ENCODE measurements at regions not wholly inside any gene's neighbourhood (a gene's known extent, or its start where the extent isn't known, plus 50 kb on each side); places are given as distances from the start of the nearest gene placed in this dataset.

DNA sequence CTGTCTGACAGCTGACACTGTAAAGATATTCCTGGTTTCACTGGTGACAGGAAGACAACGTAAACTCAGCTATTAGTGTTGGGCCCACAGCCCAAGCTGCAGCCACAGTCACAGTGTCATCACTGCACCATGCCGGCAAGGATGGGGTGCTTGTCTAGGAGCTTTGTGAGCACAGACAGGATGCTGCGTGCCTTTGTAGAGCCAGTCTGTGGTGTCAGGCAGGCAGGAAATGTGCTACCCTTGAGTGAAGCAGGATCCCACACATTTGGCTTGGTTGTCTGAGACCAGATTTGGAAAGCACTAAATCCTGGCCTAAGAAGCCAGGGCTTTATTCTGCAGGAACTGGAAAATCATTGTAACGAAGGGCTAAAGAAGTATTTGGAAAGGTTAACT lies 121.6 kb upstream of the ADAMTS16 start:
- DNase-seq (ENCODE audit: extremely low spot score) = no peak
- WGBS = 46% methylated on average over 4 of the region's 4 CpGs
- H3K4me1 ChIP-seq (ENCODE audit: insufficient read depth) = no peaks in the 10 kb centered on the region
- no peak overlapping the region for H3K4me3 ChIP-seq (ENCODE audit: low read depth, low read length)
- H3K27ac ChIP-seq (ENCODE audit: low read depth) = no peak overlapping the region
- no peaks in the 10 kb centered on the region for H3K36me3 ChIP-seq (ENCODE audit: insufficient read depth)

DNA sequence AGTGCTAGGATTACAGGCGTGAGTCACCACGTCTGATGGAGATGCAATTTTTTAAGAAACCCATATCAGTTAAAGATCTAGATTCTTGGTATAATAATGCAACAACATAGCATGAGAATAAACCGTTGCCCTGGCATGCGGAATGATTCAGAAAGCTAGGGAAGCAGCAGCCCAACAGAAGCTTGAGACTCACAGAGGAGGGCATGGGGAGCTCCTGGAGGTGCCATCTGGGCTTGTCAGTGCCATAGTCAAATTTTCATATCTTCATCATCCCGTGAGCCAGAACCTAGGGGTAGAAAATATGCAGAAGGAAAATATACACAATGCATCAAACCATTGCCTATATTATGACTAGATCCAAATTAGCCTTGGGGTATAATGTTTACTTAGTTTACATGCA lies 118.7 kb upstream of the ADAMTS16 start:
- H3K4me1 ChIP-seq (ENCODE audit: insufficient read depth) = no peaks in the 10 kb centered on the region
- 90% methylated on average over 5 of the region's 5 CpGs for WGBS
- no peak for DNase-seq (ENCODE audit: extremely low spot score)
- H3K4me3 ChIP-seq (ENCODE audit: low read depth, low read length) = no peak overlapping the region
- H3K36me3 ChIP-seq (ENCODE audit: insufficient read depth) = no peaks in the 10 kb centered on the region
- H3K27ac ChIP-seq (ENCODE audit: low read depth) = no peak overlapping the region

DNA sequence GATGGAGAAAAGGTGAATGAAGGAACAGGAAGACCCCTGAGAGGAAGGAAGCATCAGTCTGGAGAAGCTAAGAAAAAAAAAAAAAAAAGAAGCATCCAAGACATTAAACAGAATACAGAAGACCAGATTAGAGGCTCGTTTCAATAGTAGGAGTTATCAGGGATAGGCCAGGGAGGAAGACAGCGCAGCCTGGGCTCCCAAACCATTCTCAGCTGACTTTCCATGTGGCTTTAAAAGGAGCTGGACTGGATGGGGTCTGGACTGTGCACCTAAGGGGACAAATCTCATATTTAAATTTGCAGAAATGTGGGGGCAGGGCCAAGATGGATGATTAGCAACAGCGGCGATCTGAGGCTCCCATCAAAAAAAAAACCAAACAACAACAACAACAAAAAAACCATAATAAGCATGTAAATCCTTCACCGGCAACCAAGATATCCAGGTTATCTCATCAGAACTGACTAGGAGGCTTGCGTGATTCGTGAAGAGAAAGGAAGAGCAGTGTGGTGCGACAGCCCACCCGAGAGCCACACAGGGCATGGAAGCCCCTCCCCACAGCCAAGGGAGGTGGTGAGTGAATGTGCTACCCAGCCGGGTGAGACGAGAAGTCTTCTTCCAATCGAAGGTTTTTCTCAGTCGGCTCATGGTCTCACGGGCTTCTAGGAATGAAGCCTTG lies 114.9 kb upstream of the ADAMTS16 start:
- Histone ChIP-seq H3K36me3 (ENCODE audit: insufficient read depth) (no peaks in the 10 kb centered on the region), H3K4me3 (ENCODE audit: low read depth, low read length) (no peak overlapping the region), H3K4me1 (ENCODE audit: insufficient read depth) (no peaks in the 10 kb centered on the region), H3K27ac (ENCODE audit: low read depth) (no peak overlapping the region)
- no peak for DNase-seq (ENCODE audit: extremely low spot score)
- WGBS = 90% methylated on average over 14 of the region's 14 CpGs

DNA sequence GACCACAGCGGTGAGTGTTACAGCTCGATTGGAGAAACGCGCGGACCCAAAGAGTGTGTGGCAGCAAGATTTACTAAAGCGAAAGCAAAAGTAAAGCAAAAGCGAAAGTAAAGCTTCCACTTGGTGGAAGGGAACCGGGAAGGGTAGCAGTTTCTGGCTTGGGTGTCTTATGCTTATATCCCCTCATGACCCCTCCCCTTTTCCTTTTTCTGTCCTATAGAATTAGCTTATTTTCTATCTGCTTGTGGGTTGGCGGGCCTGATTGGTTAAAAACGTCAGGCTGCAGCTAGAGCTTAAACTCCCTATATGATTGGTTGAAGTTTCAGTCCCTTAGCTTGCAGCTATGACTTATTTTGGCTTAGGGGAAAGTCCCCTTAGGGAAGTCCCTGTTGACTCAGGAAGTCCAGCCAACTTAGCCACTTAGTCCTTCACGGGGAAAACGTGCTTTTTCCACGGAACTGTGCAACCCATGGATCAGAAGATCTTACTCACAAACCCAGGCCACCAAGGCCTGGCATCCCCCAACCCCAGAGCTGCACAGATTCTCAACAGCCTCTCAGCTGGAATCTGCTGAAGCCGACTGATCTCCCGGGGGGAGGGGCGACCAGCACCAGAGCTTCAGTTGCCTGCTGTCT lies 114.2 kb upstream of the ADAMTS16 start:
- no peaks in the 10 kb centered on the region for H3K4me1 ChIP-seq (ENCODE audit: insufficient read depth)
- H3K4me3 ChIP-seq (ENCODE audit: low read depth, low read length) = no peak overlapping the region
- 86% methylated on average over 16 of the region's 16 CpGs for WGBS
- DNase-seq (ENCODE audit: extremely low spot score) = no peak
- H3K27ac ChIP-seq (ENCODE audit: low read depth) = no peak overlapping the region
- no peaks in the 10 kb centered on the region for H3K36me3 ChIP-seq (ENCODE audit: insufficient read depth)

DNA sequence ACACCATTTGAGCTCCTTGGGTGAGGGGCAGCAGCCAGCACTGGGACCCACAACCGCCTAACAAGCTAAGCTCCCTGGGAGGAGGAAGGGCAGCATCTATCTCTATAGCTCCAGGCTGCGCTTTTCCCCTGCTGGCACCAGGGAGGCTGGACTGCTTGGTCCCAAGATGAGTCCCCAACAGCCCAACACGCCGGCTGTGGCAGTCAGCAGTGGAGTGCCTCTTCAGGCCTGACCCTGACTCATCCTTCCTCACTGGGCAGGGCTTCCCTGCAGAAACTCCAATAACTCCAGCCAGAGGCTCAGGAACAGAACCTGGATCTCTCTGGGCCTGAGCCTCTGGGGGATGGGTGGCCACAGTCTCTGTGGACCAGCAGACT lies 113.7 kb upstream of the ADAMTS16 start:
- no peak overlapping the region for H3K4me3 ChIP-seq (ENCODE audit: low read depth, low read length)
- DNase-seq (ENCODE audit: extremely low spot score) = no peak
- no peaks in the 10 kb centered on the region for H3K36me3 ChIP-seq (ENCODE audit: insufficient read depth)
- no peak overlapping the region for H3K27ac ChIP-seq (ENCODE audit: low read depth)
- no peaks in the 10 kb centered on the region for H3K4me1 ChIP-seq (ENCODE audit: insufficient read depth)
- 64% methylated on average over 4 of the region's 4 CpGs for WGBS

DNA sequence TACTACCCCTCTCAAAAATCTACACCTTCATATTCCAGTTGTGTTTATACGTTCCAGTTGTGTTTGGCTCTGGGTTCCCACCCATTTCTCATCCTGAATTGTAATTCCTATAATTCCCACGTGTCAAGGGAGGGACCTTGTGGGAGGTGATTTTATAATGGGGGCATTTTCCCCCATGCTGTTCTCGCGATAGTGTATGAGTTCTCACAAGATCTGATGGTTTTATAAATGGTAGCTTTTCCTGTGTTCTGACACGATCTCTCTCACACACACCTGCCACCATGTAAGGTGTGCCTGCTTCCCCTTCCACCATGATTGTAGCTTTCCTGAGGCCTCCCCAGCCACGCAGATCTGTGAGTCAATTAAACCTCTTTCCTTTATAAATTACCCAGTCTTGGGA lies 108.5 kb upstream of the ADAMTS16 start:
- no peaks in the 10 kb centered on the region for H3K4me1 ChIP-seq (ENCODE audit: insufficient read depth)
- 72% methylated on average over 6 of the region's 6 CpGs for WGBS
- H3K36me3 ChIP-seq (ENCODE audit: insufficient read depth) = no peaks in the 10 kb centered on the region
- H3K27ac ChIP-seq (ENCODE audit: low read depth) = no peak overlapping the region
- H3K4me3 ChIP-seq (ENCODE audit: low read depth, low read length) = no peak overlapping the region
- DNase-seq (ENCODE audit: extremely low spot score) = no peak

DNA sequence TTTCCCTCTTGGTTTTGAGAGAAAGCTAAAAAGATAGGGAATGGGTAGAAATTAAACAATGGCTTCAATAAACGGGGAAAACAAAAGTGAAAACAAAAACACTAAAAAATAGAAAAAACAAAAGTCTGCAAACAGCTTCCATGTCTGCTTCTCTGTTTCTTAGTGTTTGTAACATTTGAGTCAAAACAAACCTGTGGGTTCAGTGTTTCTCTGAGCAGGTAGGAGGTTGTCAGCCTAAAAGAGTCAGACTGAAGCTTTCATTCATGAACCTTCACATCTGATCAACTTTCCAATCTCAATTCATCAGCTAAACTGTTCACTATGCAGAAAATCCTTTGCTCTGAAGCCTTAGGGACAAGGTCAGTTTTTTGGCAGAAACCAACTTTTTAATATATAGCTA lies 102.5 kb upstream of the ADAMTS16 start:
- no peak for DNase-seq (ENCODE audit: extremely low spot score)
- no peak overlapping the region for H3K4me3 ChIP-seq (ENCODE audit: low read depth, low read length)
- no peaks in the 10 kb centered on the region for H3K36me3 ChIP-seq (ENCODE audit: insufficient read depth)
- 73% methylated on average over 1 of the region's 1 CpG for WGBS
- no peak overlapping the region for H3K27ac ChIP-seq (ENCODE audit: low read depth)
- no peaks in the 10 kb centered on the region for H3K4me1 ChIP-seq (ENCODE audit: insufficient read depth)

DNA sequence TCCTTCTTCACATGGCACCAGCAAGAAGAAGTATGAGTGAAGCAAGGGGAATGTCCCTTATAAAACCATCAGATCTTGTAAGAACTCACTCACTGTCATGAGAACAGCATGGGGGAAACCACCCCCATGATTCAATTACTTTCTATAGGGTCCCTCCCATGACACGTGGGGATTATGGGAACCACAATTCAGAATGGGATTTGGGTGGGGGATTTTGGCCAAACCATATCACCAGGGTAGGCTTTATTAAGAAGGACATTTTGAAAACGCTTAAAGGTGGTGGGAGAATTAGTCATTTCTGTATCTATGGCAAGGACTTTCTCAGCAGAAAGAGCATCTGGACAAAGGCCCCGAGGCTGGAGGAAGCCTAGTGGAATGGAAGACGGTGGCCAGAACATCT lies 100.2 kb upstream of the ADAMTS16 start:
- 79% methylated on average over 4 of the region's 4 CpGs for WGBS
- Histone ChIP-seq H3K4me3 (ENCODE audit: low read depth, low read length) (no peak overlapping the region), H3K36me3 (ENCODE audit: insufficient read depth) (no peaks in the 10 kb centered on the region), H3K27ac (ENCODE audit: low read depth) (no peak overlapping the region), H3K4me1 (ENCODE audit: insufficient read depth) (no peaks in the 10 kb centered on the region)
- no peak for DNase-seq (ENCODE audit: extremely low spot score)

DNA sequence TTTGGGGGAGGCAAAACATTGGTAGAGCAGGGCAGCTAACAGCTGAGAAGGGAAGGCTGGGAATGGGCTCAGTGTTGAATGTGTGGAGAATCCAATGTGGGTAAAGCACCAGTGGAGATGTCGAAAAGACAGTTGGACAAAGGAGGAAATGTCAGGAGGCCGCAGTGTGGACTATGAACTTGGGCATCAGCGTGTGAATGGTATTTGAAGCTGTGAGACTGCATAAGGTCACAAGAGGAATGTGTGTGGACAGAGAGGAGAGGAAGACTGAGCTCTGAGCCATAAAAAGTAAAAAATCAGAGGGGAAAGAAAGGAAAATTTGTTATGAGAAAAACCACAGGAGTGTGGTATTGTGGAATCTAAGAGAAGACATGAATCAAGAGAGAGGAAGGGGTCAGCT lies 99.4 kb upstream of the ADAMTS16 start:
- no peak for DNase-seq (ENCODE audit: extremely low spot score)
- H3K36me3 ChIP-seq (ENCODE audit: insufficient read depth) = no peaks in the 10 kb centered on the region
- H3K27ac ChIP-seq (ENCODE audit: low read depth) = no peak overlapping the region
- H3K4me1 ChIP-seq (ENCODE audit: insufficient read depth) = no peaks in the 10 kb centered on the region
- H3K4me3 ChIP-seq (ENCODE audit: low read depth, low read length) = no peak overlapping the region
- 82% methylated on average over 3 of the region's 3 CpGs for WGBS

DNA sequence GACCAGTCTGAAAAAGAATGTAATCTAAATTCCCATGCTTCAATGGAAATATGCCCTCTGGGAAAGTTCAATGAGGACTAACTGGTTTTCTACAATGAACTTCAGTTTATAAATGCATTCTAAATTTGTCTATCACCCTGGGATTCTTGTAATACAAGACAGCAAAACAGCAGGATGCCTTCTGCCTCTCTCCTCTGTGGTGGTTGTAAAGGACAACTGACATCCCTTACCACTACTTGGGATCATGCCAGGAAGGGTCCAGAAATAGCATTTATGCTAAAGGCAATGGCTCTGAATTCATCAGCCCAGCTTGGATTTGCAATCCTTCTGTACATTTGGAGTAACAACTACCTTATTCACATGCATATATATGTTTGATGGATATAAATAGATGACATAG lies 97.3 kb upstream of the ADAMTS16 start:
- no peaks in the 10 kb centered on the region for H3K4me1 ChIP-seq (ENCODE audit: insufficient read depth)
- DNase-seq (ENCODE audit: extremely low spot score) = no peak
- H3K36me3 ChIP-seq (ENCODE audit: insufficient read depth) = no peaks in the 10 kb centered on the region
- no peak overlapping the region for H3K4me3 ChIP-seq (ENCODE audit: low read depth, low read length)
- no peak overlapping the region for H3K27ac ChIP-seq (ENCODE audit: low read depth)

DNA sequence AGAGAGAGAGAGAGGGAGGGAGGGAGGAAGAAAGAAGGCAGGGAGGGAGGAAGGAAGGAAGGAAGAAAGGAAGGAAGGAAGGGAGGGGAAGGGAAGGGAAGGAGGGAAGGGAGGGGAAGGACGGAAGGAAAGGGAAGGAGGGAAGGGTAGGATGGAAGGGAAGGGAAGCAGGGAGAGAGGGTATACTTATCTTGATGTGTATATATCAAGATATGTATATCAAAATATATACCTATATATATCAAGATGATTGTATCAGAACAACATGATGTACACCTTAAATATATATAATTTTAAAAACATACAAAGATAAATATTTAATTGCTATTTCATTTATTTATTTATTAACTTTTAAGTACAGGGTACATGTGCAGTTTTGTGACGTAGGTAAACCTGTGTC lies 96.8 kb upstream of the ADAMTS16 start:
- DNase-seq (ENCODE audit: extremely low spot score) = no peak
- WGBS = 52% methylated on average over 2 of the region's 2 CpGs
- no peaks in the 10 kb centered on the region for H3K36me3 ChIP-seq (ENCODE audit: insufficient read depth)
- H3K4me3 ChIP-seq (ENCODE audit: low read depth, low read length) = no peak overlapping the region
- no peak overlapping the region for H3K27ac ChIP-seq (ENCODE audit: low read depth)
- H3K4me1 ChIP-seq (ENCODE audit: insufficient read depth) = no peaks in the 10 kb centered on the region

DNA sequence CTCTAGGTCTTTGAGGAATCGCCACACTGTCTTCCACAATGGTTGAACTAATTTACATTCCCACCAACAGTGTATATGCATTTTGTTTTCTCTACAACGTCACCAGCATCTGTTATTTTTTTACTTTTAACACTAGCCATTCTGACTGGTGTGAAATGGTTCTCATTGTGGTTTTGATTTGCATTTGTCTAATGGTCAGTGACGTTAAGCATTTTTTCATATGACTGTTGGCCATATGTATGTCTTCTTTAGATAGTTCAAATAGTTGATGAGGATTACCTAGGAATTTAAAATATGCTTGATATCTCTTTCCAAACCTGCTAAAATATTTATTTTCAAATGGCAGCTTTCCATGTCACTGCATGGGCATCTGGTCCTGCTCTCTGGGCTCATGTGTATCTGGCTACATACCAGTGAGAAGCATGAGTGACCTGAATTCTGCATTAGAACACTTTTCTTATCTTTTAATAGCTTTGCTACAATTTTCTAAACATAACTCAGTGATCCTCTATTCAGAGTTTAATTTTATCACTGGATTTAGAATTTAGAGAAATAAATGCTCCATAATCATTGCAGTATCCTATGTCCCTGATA lies 95.8 kb upstream of the ADAMTS16 start:
- no peak for DNase-seq (ENCODE audit: extremely low spot score)
- 67% methylated on average over 3 of the region's 3 CpGs for WGBS
- H3K36me3 ChIP-seq (ENCODE audit: insufficient read depth) = no peaks in the 10 kb centered on the region

DNA sequence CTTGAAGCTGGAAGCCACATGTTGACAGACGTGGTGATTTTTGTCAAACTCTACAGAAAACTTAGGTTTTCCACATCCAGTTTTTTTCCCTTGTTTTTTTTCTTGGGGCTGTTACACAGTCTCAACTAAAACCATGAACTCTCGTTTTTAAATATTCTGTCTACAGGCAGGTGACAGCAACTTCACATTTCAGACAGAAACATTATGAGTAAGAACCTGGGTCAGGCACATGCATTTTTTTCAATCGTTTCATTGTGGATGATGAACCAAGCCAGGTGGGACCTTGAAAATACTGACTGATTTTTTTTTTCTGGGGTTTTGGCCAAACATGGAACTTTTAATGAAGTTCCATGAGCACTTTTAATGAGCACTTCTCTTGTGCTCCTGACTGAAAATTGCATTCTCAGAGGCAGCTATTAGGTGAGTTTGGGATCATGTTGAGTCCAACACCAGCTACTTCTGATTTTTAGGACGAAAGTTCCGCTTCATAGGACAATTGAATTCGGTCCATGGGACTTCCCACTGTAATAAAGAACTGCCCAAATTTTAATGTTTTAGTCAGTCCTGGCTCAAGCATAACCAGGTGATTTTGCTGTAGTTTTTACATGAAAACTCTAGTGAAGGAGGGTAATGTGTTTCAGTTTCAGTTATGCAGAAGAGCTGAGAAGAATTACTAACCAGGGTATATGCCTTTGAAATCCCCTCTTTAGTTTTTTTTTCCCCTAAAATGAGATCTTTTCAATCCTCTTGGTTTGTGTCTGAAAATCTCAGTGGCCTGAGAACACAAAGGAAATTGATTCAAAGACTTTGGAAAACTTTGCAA lies 93.2 kb upstream of the ADAMTS16 start:
- no peak overlapping the region for H3K27ac ChIP-seq (ENCODE audit: low read depth)
- H3K36me3 ChIP-seq (ENCODE audit: insufficient read depth) = no peaks in the 10 kb centered on the region
- 84% methylated on average over 6 of the region's 6 CpGs for WGBS
- no peak for DNase-seq (ENCODE audit: extremely low spot score)
- H3K4me3 ChIP-seq (ENCODE audit: low read depth, low read length) = no peak overlapping the region
- no peaks in the 10 kb centered on the region for H3K4me1 ChIP-seq (ENCODE audit: insufficient read depth)

More for the DNA sequence above, 95.8 kb upstream of the ADAMTS16 start:
- H3K4me1 ChIP-seq (ENCODE audit: insufficient read depth) = no peaks in the 10 kb centered on the region
- no peak overlapping the region for H3K27ac ChIP-seq (ENCODE audit: low read depth)
- H3K4me3 ChIP-seq (ENCODE audit: low read depth, low read length) = no peak overlapping the region

DNA sequence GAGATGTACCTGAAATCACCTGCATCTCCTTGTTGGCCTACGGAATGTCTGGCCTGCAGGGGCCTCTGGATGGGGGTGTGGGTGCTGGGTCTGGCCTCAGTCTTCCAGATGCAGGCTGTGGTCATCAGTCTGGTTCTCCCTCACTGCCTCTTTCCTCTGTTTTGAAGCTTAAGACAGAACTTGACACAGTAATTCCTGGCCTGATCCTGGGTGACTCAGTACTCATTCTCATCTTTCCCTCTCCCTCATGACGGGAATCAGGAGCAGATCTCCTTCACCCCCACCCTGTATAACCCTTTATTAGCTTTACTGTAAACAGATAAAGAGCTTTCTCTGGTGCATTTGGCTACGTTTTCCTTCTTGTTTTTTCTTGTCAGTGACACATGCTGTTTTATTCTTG lies 89.3 kb upstream of the ADAMTS16 start:
- no peaks in the 10 kb centered on the region for H3K4me1 ChIP-seq (ENCODE audit: insufficient read depth)

More for the DNA sequence above, 89.3 kb upstream of the ADAMTS16 start:
- Histone ChIP-seq H3K27ac (ENCODE audit: low read depth) (no peak overlapping the region), H3K4me3 (ENCODE audit: low read depth, low read length) (no peak overlapping the region), H3K36me3 (ENCODE audit: insufficient read depth) (no peaks in the 10 kb centered on the region)
- no peak for DNase-seq (ENCODE audit: extremely low spot score)
- 31% methylated on average over 3 of the region's 3 CpGs for WGBS

Data from urinary bladder (tissue), 3 donors.